Uterus (tissue), 2 donors: ENCODE measurements at regions not wholly inside any gene's neighbourhood (a gene's known extent, or its start where the extent isn't known, plus 50 kb on each side); places are given as distances from the start of the nearest gene placed in this dataset.

Experiments
- CTCF ChIP-seq, 4 experiments: fragments of 200-600 bp in 2 of 4; fragments of 450-650 bp in 2 of 4; sonication (generic) in 2 of 4; IDR thresholded peaks; one replicate each; pipeline ENCODE4 v1.5.1; 2016 to 2019; ENCODE audit warnings: antibody characterized with exemption in 4 of 4, mild to moderate bottlenecking in 2 of 4, moderate library complexity in 1 of 4
- POLR2A ChIP-seq, 2 donors: fragments of 450-650 bp; IDR thresholded peaks; one replicate each; pipeline ENCODE4 v1.6.1; 2016; ENCODE audit warnings: antibody characterized with exemption in 2 of 2, mild to moderate bottlenecking in 1 of 2, moderate library complexity in 1 of 2

- TF ChIP-seq CTCF (IDR thresholded peaks at IDR 0.05) (no peak), POLR2A (IDR thresholded peaks at IDR 0.05) (no peak)
Observed at GRCh38 chr1:217273866-217274265, 357.0 kb downstream of the GPATCH2 start.
